ENCODE measurements at regions not wholly inside any gene's neighbourhood (a gene's known extent, or its start where the extent isn't known, plus 50 kb on each side); places are given as distances from the start of the nearest gene placed in this dataset.

DNA sequence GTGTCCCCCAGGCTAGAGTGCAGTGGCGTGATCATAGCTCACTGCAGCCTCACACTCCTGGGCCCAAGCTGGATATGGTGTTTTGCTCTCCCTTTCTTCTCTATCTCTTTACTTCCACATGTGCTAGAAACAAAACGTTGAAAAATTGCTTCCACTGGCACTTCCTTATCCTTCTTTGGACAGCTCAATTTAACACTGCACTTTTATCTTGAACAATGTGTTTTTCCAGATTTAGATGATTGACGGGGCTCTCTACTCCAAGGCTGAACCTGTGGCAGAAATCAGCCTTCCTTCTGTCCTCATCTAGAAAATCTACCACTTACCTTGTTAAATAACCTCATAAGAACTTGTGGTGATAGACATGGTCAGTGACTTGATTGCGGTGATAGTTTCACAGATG is 165.1 kb downstream of the DAD1 start:
- TF ChIP-seq, protein P1, sequence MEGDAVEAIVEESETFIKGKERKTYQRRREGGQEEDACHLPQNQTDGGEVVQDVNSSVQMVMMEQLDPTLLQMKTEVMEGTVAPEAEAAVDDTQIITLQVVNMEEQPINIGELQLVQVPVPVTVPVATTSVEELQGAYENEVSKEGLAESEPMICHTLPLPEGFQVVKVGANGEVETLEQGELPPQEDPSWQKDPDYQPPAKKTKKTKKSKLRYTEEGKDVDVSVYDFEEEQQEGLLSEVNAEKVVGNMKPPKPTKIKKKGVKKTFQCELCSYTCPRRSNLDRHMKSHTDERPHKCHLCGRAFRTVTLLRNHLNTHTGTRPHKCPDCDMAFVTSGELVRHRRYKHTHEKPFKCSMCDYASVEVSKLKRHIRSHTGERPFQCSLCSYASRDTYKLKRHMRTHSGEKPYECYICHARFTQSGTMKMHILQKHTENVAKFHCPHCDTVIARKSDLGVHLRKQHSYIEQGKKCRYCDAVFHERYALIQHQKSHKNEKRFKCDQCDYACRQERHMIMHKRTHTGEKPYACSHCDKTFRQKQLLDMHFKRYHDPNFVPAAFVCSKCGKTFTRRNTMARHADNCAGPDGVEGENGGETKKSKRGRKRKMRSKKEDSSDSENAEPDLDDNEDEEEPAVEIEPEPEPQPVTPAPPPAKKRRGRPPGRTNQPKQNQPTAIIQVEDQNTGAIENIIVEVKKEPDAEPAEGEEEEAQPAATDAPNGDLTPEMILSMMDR (IDR thresholded peaks at IDR 0.05 in 4 of 5, conservative IDR thresholded peaks at IDR 0.05 in 1 of 5), result no peak
- TF ChIP-seq POLR2A (IDR thresholded peaks at IDR 0.05), result no peak
